Activated CD4-positive, alpha-beta memory T cell treated with anti-CD3 and anti-CD28 coated beads, Interleukin-2, amount 10 ng/mL, durations not matched to agents 7 days and 5 days (primary cell): ENCODE measurements at regions not wholly inside any gene's neighbourhood (a gene's known extent, or its start where the extent isn't known, plus 50 kb on each side); places are given as distances from the start of the nearest gene placed in this dataset.
"Not testable (repeated sequence)": the region's sequence is repeated elsewhere in the genome, so short reads cannot be mapped to it uniquely, and the experiment has no call there.

Experiments used
- CTCF ChIA-PET: fragments of 350-600 bp; sonication (Branson Sonifier 250); formaldehyde crosslinking; loops from one replicate; lab custom pipeline; 2021; ENCODE audit warnings: antibody characterized with exemption, inconsistent platforms; lab: Charles Lee
- POLR2A ChIA-PET: fragments of 350-600 bp; sonication (Branson Sonifier 250); formaldehyde crosslinking; loops from one replicate; lab custom pipeline; 2021; ENCODE audit warnings: antibody characterized with exemption; lab: Charles Lee
- DNase-seq: peaks from one replicate; pipeline ENCODE4 v3.0.0-alpha.2; 2020
- H3K27ac Mint-ChIP-seq: one replicate; pipeline ENCODE4 v1.8.0; 2021; ENCODE audit warnings: mild to moderate bottlenecking, mixed read lengths
- H3K27me3 Mint-ChIP-seq: one replicate; pipeline ENCODE4 v1.8.0; 2021; ENCODE audit warnings: mixed read lengths
- H3K36me3 Mint-ChIP-seq: one replicate; pipeline ENCODE4 v1.8.0; 2021; ENCODE audit warnings: low read depth, mixed read lengths
- H3K4me1 Mint-ChIP-seq: one replicate; pipeline ENCODE4 v1.8.0; 2021; ENCODE audit warnings: mixed read lengths
- H3K4me3 Mint-ChIP-seq: one replicate; pipeline ENCODE4 v1.8.0; 2021; ENCODE audit warnings: mild to moderate bottlenecking, mixed read lengths
- H3K9me3 Mint-ChIP-seq: one replicate; pipeline ENCODE4 v1.8.0; 2021; ENCODE audit warnings: mixed read lengths

DNA sequence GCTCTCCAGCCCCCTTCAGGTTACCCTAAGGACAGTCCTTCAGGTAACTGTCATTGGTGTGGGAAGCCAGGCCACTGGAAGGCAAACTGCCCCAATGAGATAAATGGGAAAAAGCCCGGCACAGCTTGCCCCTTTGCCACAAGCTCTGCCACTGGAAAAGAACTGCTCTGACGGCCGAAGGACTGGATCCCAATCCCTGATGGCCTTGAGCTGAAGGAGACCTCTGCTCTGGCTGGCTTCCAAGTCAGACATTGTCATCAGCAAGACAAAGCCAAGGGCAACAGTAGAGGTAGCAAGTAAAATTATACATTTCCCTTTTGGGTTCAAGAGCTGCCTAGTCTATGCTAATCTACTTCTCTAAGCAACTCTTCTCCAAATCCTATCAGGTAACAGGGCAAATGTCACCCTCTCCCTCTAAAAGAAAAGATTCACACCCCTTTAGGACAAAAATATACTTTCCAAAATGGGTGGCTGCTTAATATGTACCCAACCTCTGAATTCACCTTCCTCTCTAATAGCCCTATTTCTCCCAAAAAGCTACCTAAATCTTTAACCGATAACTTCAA lies 145.8 kb downstream of the ADSS2 start:
- H3K4me1 Mint-ChIP-seq, result peaks cover 3% of the 10 kb centered on the region
- POLR2A ChIA-PET, result no interaction called here
- H3K27ac Mint-ChIP-seq, result no peak overlapping the region
- CTCF ChIA-PET, result no interaction called here
- DNase-seq, result no peak
- H3K9me3 Mint-ChIP-seq, result peaks cover 9% of the 10 kb centered on the region
- peaks cover 4% of the 10 kb centered on the region for H3K27me3 Mint-ChIP-seq
- no peak overlapping the region for H3K4me3 Mint-ChIP-seq
- peaks cover 11% of the 10 kb centered on the region for H3K36me3 Mint-ChIP-seq

DNA sequence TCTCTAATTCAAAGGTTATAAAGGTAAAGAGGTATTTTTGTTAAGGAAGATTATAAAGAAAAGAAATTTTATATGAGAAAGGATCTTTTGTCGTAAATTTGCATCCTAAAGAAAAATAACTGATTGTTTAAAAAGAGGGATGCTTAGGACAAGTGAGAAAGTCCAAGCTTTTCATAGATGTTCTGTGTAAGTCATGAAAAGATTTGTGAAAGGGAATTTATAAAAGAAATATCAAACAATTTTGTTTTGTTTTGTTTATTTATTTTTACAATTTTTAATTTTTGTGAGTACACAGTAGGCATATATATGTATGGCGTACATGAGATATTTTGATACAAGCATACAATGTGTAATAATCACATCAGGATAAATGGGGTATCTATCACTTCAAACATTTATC lies 145.2 kb downstream of the ADSS2 start:
- no peak for DNase-seq
- Mint-ChIP-seq H3K4me1 (no peaks in the 10 kb centered on the region), H3K36me3 (peaks cover 14% of the 10 kb centered on the region), H3K9me3 (peaks cover 9% of the 10 kb centered on the region), H3K27ac (no peak overlapping the region), H3K4me3 (no peak overlapping the region), H3K27me3 (peaks cover 4% of the 10 kb centered on the region)
- CTCF ChIA-PET, result no interaction called here
- POLR2A ChIA-PET, result no interaction called here

DNA sequence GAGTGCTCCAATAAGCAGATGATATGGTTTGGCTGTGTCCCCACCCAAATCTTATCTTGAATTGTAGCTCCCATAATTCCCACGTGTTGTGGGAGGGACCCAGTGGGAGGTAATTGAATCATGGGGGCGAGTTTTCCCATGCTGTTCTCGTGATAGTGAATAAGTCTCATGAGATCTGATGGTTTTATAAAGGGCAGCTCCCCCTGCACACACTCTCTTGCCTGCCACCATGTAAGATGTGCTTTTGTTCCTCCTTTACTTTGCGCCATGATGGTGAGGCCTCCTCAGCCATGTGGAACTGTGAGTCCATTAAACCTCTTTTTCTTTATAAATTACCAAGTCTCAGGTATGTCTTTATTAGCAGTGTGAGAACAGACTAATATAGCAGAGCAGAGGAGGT lies 142.5 kb downstream of the ADSS2 start:
- CTCF ChIA-PET, result interaction anchor here (2.5 kb wide), 1 partner anchor 10 kb away, joined by 9 read pairs; no protein-coding TSS in a partner anchor
- H3K36me3 Mint-ChIP-seq, result peaks cover 31% of the 10 kb centered on the region
- H3K27ac Mint-ChIP-seq, POLR2A ChIA-PET, H3K4me3 Mint-ChIP-seq, H3K4me1 Mint-ChIP-seq, DNase-seq, H3K27me3 Mint-ChIP-seq, H3K9me3 Mint-ChIP-seq: not testable (repeated sequence)

DNA sequence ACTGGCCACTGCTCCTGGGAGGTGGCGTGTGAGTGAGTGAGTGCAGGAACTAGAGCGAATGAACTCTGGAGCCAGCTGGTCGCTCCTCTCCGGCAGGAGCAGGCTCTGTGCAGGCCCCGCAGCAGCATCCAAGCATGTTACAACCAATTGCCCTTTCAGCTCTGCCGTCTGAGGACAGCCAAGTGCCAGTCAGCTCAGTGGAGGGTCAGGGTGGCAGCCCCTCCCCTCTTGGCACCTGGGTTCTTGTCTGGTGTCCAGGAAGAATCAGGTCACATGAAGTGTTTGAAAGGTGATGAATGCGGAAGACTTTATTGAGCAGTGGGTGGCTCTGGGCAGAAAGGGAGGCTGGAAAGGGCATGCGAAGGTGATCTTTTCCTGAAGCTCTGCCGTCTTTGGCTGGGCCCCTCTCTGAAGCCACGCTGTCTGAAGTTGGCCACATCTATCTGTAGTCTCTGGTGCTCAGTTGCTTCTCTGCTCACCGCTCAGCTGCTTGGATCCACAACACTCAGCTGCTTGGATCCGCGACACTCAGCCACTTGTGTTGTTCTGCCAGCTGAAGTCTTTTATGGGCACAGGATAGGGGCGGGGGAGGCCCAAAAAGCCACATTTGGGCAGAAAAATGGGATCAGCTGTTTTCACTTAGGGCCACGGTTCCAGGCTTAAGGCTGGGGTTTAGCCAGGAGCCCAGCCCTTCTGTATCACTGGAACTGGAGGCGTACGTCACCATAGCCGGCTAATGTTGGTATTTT lies 139.8 kb downstream of the ADSS2 start:
- CTCF ChIA-PET, result interaction anchor here (1.4 kb wide), 1 partner anchor 13 kb away, joined by 5 read pairs; no protein-coding TSS in a partner anchor
- no peak for DNase-seq
- H3K9me3 Mint-ChIP-seq, result peaks cover 6% of the 10 kb centered on the region
- POLR2A ChIA-PET, result interaction anchor here (1.8 kb wide), 1 partner anchor 13 kb away, joined by 4 read pairs; no protein-coding TSS in a partner anchor
- H3K4me3 Mint-ChIP-seq, result no peak overlapping the region
- H3K4me1 Mint-ChIP-seq, result peaks cover 3% of the 10 kb centered on the region
- H3K27ac Mint-ChIP-seq, result no peak overlapping the region
- peaks cover under 1% of the 10 kb centered on the region for H3K27me3 Mint-ChIP-seq
- H3K36me3 Mint-ChIP-seq, result peaks cover 33% of the 10 kb centered on the region

DNA sequence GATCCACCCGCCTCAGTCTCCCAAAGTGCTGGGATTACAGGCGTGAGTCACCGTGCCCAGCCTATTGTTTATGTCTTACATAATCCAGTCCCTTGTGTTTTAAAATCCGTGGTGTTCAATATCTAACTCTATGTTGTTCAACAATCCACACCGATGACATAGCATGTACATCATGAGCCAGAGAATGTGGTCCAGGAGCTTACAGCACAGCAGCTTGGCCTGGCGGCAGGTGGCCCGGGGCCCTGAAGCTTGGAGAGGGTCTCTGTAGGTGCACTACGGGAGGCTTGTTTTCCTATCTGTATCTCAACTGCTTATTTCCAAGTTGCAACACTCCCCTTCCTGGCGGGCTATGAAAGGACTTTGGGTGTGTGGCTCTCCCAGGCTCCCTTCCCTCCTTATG lies 138.4 kb downstream of the ADSS2 start:
- no peak overlapping the region for H3K27ac Mint-ChIP-seq
- ChIA-PET CTCF (no interaction called here), POLR2A (no interaction called here)
- peaks cover 2% of the 10 kb centered on the region for H3K9me3 Mint-ChIP-seq
- H3K4me1 Mint-ChIP-seq, result peaks cover 13% of the 10 kb centered on the region
- no peaks in the 10 kb centered on the region for H3K27me3 Mint-ChIP-seq
- H3K36me3 Mint-ChIP-seq, result peaks cover 33% of the 10 kb centered on the region
- H3K4me3 Mint-ChIP-seq, result no peak overlapping the region
- DNase-seq, result no peak

DNA sequence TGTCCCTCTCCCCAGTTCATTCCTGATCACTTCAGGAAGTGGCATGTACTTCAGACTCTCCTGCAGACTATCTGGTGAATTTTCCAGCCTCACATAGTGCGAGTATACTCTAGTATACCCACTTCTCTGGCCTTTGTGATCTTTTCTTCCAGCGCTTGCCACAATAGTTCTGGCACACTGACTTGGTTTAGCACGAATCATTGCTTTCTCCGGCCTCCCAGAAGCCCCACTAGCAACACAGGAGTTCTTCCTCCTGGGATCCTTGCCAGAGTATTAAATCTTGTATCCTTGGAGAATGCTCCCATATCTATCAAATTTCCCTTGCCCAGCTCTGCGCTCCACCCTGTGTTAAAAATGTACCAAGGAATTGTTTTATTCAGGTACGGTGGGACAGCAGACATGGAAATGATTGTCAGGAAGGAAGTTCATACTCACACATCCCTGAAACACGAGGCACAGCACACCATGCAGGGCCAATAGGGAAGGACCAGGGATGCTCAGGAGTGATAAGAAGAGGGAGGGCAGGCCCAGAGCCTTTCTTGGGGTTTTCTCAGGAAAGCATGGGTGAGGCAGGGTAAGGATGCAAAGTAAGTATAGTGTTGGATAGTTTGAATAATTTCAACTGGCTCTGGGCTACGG lies 136.7 kb downstream of the ADSS2 start:
- H3K27me3 Mint-ChIP-seq, result no peaks in the 10 kb centered on the region
- peaks cover 28% of the 10 kb centered on the region for H3K4me1 Mint-ChIP-seq
- ChIA-PET POLR2A (no interaction called here), CTCF (no interaction called here)
- H3K4me3 Mint-ChIP-seq, result no peak overlapping the region
- no peak overlapping the region for H3K27ac Mint-ChIP-seq
- no peak for DNase-seq
- peaks cover 33% of the 10 kb centered on the region for H3K36me3 Mint-ChIP-seq
- no peaks in the 10 kb centered on the region for H3K9me3 Mint-ChIP-seq

DNA sequence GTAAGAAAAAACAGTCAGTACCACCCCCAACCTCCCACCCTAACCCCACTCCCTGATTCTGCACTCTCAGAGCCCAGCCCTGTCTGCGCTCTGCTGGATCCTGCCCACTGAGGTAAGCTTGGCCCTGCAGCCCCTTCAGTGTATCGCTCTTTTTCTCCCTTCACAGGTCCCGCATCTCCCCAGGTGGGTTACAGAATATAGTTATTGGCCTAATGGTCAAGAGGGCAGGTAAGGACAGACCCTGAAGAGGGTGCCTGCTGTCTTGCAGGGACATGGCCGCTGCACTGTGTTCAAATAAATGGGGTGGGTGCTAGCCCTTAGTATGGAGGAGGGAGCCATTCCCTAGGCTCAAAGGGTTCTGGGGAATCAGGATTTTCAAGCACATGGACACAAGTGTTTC lies 135.7 kb downstream of the ADSS2 start:
- Mint-ChIP-seq H3K27ac (no peak overlapping the region), H3K4me1 (peaks cover 35% of the 10 kb centered on the region), H3K27me3 (no peaks in the 10 kb centered on the region), H3K9me3 (no peaks in the 10 kb centered on the region), H3K4me3 (no peak overlapping the region), H3K36me3 (peaks cover 29% of the 10 kb centered on the region)
- CTCF ChIA-PET, result no interaction called here
- POLR2A ChIA-PET, result no interaction called here
- no peak for DNase-seq

DNA sequence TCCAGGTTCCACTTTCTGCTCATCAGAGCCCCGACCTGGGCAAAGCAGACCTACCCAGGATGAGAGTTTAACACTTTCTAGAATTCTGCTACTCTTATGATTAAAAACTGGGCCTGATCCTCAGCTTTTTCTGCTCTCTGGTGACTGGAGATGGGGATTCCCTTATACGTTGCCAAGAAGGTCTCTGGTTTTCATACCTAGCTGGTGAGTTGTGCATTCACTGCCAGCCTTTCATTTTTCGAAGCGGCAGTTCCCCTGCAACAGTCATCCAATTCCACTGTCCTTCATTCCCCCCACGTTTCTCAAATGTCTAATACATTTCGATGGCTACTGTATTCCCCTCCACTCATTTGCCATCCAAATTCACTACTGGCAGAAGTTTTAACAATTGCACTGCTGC lies 135.3 kb downstream of the ADSS2 start:
- DNase-seq, result no peak
- ChIA-PET POLR2A (no interaction called here), CTCF (no interaction called here)
- peaks cover 27% of the 10 kb centered on the region for H3K36me3 Mint-ChIP-seq
- no peaks in the 10 kb centered on the region for H3K27me3 Mint-ChIP-seq
- no peak overlapping the region for H3K27ac Mint-ChIP-seq
- peaks cover 36% of the 10 kb centered on the region for H3K4me1 Mint-ChIP-seq
- H3K4me3 Mint-ChIP-seq, result no peak overlapping the region
- H3K9me3 Mint-ChIP-seq, result no peaks in the 10 kb centered on the region

DNA sequence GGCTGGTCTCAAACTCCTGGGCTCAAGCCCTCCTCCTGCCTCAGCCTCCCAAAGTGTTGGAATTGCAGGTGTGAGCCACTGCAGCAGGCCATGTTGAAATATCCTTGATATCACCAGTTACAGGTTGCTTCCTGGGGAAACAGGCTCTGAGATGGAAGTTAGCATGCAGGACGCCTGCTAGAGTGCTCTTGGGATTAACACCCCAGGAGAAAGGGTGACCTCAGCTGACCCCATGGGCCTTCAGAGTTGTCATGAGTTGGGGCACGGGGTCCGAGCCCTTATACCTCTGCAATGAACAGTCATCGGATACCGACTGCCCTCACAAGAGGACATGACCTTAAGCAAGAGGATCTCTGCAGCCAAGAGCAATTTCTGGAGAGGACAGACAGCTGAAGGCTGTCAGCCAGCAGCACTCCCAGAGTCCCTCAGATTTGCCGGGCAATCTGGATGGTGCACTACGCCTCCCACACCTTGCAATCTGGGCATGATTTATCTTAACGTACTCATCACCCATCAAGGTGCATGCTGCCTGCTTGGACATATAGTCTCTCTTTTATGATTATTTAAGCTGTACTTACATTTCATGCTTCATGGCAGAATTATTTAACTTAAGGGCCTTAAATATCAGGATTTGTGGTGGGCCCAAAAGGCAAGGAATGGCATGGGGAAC lies 134.6 kb downstream of the ADSS2 start:
- Mint-ChIP-seq H3K27ac (no peak overlapping the region), H3K4me3 (no peak overlapping the region), H3K4me1 (peaks cover 43% of the 10 kb centered on the region), H3K27me3 (no peaks in the 10 kb centered on the region), H3K36me3 (peaks cover 27% of the 10 kb centered on the region), H3K9me3 (no peaks in the 10 kb centered on the region)
- no peak for DNase-seq
- CTCF ChIA-PET, result no interaction called here
- POLR2A ChIA-PET, result no interaction called here

DNA sequence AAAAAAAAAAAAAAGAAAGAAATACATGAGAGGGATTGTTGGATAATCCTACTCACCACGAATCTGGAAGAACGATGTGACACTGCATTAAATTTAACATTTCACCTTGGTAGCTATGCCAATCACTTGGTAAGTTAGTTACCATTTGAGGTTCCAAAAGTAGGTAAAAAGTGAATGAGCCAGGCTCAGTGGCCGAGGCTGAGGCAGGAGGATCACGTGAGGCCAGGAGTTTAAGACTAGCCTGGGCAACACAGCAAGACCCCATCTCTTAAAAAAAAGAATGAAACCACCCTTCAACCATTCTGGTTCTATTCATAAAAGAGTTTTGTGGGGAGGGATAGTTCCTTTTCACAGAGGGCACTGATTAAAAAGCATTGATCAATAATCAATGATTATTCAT lies 133.6 kb downstream of the ADSS2 start:
- peak overlapping the region; percentile 50 for H3K4me3 Mint-ChIP-seq
- no peak for DNase-seq
- no peaks in the 10 kb centered on the region for H3K27me3 Mint-ChIP-seq
- H3K9me3 Mint-ChIP-seq, result no peaks in the 10 kb centered on the region
- peaks cover 53% of the 10 kb centered on the region for H3K4me1 Mint-ChIP-seq
- ChIA-PET POLR2A (no interaction called here), CTCF (no interaction called here)
- H3K27ac Mint-ChIP-seq, result peak overlapping the region; percentile 84
- H3K36me3 Mint-ChIP-seq, result peaks cover 29% of the 10 kb centered on the region

DNA sequence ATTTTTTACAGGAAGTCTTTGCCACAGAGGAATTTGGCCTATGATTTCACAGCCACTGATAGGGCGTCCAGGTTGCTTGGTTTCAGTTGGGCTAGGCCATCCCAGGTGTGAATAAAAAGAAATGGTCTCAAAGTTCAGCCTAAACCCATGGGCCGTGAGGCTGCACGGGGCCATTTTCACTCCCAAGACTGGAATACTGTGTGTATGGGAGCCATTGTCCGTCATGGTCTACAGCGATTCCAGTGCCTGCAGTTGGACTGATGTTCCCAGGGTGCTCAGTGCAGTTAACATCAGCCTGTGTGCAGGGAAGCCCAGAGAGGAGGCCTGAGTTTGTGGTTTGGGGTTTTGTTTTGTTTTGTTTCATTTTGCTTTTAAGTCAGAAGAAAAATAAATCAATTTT lies 133.2 kb downstream of the ADSS2 start:
- H3K4me1 Mint-ChIP-seq, result peaks cover 57% of the 10 kb centered on the region
- peak overlapping the region; percentile 50 for H3K4me3 Mint-ChIP-seq
- peak overlapping the region; percentile 84 for H3K27ac Mint-ChIP-seq

DNA sequence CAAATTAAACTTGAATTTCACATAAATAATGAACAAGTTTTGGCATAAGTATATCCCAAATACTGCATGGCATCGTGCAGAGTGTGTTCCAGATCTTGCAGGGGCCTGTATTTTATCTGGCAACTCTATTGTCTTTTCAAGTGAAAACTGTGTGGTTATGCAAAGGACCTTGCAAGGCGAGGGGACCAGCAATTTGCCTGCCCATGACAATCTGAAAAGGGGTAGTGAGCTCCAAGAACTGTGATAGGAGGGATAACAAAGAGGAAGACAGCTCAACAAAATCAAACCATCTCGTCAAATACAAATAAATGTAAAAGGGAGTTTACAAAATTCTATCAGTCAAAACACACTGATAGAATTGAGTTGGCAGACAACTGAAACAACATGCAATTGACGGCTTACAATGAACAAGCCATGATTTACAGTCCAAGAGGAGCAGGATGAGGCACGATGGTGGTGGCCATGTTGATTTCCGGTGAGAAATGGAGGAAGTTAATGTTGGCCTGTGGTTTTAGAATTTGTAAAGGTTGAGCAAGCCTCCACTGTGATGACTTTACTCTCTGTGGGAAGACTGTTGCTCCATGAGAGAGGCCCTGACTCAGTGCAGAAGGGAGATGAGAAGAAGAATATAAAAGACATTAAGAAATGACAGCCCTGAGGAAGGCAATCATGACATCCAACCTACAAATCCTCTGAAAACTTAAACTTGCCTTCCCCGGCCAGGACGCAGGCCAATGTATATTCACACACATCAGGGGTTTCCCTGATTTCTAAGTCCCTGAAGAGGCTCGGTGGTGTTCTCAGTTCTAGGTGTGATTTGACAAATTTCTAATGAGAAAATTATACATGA lies 132.2 kb downstream of the ADSS2 start:
- ChIA-PET CTCF (interaction anchor here (1.9 kb wide), 1 partner anchor 20 kb away, joined by 5 read pairs; no protein-coding TSS in a partner anchor), POLR2A (interaction anchor here (0.9 to 1.8 kb wide), 3 partner anchors 20 to 272 kb away, joined by 3 to 5 read pairs (median 3); partner anchors contain the start of gene CATSPERE)
- Mint-ChIP-seq H3K4me3 (peak overlapping the region; percentile 30), H3K9me3 (no peaks in the 10 kb centered on the region), H3K36me3 (peaks cover 28% of the 10 kb centered on the region), H3K27ac (peak overlapping the region; percentile 85), H3K4me1 (peaks cover 66% of the 10 kb centered on the region), H3K27me3 (no peaks in the 10 kb centered on the region)
- DNase-seq, result peak; percentile 74

More for the DNA sequence above, 133.2 kb downstream of the ADSS2 start:
- Mint-ChIP-seq H3K9me3 (no peaks in the 10 kb centered on the region), H3K27me3 (no peaks in the 10 kb centered on the region), H3K36me3 (peaks cover 26% of the 10 kb centered on the region)
- ChIA-PET POLR2A (no interaction called here), CTCF (no interaction called here)
- peak; percentile 32 for DNase-seq
